ENCODE measurements at regions not wholly inside any gene's neighbourhood (a gene's known extent, or its start where the extent isn't known, plus 50 kb on each side); places are given as distances from the start of the nearest gene placed in this dataset.

DNA sequence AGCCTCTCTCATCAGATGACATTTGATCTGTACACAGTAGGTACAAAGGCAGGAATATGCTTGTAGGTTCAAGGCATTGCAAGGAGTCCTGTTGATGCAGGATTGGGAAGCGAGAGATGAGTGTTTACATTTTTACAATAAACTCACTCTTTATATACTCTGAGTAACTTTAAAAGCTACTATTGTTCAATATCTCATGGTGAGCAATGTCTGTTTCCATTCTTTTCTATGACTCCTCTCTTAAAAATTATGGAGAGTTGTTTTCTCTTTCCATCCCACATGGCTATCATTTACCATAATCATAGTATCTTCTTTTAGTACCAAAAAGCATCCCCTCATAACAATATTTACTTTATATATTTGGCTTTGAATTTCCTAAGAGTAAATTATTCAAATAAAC, 314.0 kb upstream of the CDIN1 start:
- Histone ChIP-seq H3K27ac (no peak overlapping the region), H3F3A (ENCODE audit: insufficient read depth, low read depth) (no peaks in the 10 kb centered on the region), H4K20me1 (ENCODE audit: insufficient read depth) (no peaks in the 10 kb centered on the region), H3K36me3 (ENCODE audit: low read depth) (no peaks in the 10 kb centered on the region), H3K4me3 (no peak overlapping the region), H3K9me2 (ENCODE audit: insufficient read depth) (no peaks in the 10 kb centered on the region), H3K4me2 (no peak overlapping the region), H3K9me3 (ENCODE audit: insufficient read depth, low read depth) (no peaks in the 10 kb centered on the region), H3K4me1 (replicated peaks; ENCODE audit: insufficient read depth) (no peaks in the 10 kb centered on the region), H2AFZ (no peak overlapping the region), H3K27me3 (ENCODE audit: insufficient read depth, low read depth) (no peaks in the 10 kb centered on the region), H3K79me2 (ENCODE audit: low read depth) (no peaks in the 10 kb centered on the region)
- POLR2A ChIA-PET (ENCODE audit: unreplicated experiment) = no interaction called here
- CTCF ChIA-PET = no interaction called here
- no peak for TF ChIP-seq EZH2 (IDR thresholded peaks at IDR 0.05; ENCODE audit: low read depth)
- TF ChIP-seq, protein P1, sequence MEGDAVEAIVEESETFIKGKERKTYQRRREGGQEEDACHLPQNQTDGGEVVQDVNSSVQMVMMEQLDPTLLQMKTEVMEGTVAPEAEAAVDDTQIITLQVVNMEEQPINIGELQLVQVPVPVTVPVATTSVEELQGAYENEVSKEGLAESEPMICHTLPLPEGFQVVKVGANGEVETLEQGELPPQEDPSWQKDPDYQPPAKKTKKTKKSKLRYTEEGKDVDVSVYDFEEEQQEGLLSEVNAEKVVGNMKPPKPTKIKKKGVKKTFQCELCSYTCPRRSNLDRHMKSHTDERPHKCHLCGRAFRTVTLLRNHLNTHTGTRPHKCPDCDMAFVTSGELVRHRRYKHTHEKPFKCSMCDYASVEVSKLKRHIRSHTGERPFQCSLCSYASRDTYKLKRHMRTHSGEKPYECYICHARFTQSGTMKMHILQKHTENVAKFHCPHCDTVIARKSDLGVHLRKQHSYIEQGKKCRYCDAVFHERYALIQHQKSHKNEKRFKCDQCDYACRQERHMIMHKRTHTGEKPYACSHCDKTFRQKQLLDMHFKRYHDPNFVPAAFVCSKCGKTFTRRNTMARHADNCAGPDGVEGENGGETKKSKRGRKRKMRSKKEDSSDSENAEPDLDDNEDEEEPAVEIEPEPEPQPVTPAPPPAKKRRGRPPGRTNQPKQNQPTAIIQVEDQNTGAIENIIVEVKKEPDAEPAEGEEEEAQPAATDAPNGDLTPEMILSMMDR (conservative IDR thresholded peaks at IDR 0.05) = no peak
- DNase-seq = no peak
- intact Hi-C loops (cut with micrococcal nuclease; ENCODE audit: unreplicated experiment) = no loop called here
- BruUV-seq (replicated peaks) = no TSS peak

DNA sequence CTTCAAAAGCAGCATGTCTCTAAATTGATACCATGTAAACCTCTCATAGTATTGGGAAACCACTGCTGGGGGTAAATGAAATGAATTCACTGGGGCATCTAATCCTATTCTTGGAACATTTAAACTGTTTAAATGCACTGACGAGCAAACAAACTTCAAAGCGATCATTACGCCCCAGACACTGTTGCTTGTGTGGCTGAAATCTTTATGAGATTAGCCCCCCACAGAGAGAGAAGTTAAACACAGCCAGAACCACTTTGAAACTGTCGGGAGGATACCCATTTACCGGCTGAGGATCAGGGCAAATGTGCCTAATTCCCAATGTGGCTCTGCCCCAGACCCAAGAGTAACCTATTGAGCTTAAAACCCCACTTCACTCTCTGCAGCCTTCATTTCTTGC, 308.4 kb upstream of the CDIN1 start:
- no peaks in the 10 kb centered on the region for H3K9me3 ChIP-seq (ENCODE audit: insufficient read depth, low read depth)
- no peaks in the 10 kb centered on the region for H3F3A ChIP-seq (ENCODE audit: insufficient read depth, low read depth)
- H3K4me2 ChIP-seq = no peak overlapping the region
- H3K27ac ChIP-seq = no peak overlapping the region
- no TSS peak for BruUV-seq (replicated peaks)
- no peaks in the 10 kb centered on the region for H3K9me2 ChIP-seq (ENCODE audit: insufficient read depth)
- no peaks in the 10 kb centered on the region for H3K36me3 ChIP-seq (ENCODE audit: low read depth)
- H3K4me1 ChIP-seq (replicated peaks; ENCODE audit: insufficient read depth) = no peaks in the 10 kb centered on the region
- intact Hi-C loops (cut with micrococcal nuclease; ENCODE audit: unreplicated experiment) = no loop called here
- POLR2A ChIA-PET (ENCODE audit: unreplicated experiment) = no interaction called here
- no peaks in the 10 kb centered on the region for H3K27me3 ChIP-seq (ENCODE audit: insufficient read depth, low read depth)
- DNase-seq = no peak
- no peak overlapping the region for H2AFZ ChIP-seq
- no peak overlapping the region for H3K4me3 ChIP-seq
- no peaks in the 10 kb centered on the region for H4K20me1 ChIP-seq (ENCODE audit: insufficient read depth)
- TF ChIP-seq, protein P1 (conservative IDR thresholded peaks at IDR 0.05) = no peak
- TF ChIP-seq EZH2 (IDR thresholded peaks at IDR 0.05; ENCODE audit: low read depth) = no peak
- CTCF ChIA-PET = no interaction called here
- no peaks in the 10 kb centered on the region for H3K79me2 ChIP-seq (ENCODE audit: low read depth)

DNA sequence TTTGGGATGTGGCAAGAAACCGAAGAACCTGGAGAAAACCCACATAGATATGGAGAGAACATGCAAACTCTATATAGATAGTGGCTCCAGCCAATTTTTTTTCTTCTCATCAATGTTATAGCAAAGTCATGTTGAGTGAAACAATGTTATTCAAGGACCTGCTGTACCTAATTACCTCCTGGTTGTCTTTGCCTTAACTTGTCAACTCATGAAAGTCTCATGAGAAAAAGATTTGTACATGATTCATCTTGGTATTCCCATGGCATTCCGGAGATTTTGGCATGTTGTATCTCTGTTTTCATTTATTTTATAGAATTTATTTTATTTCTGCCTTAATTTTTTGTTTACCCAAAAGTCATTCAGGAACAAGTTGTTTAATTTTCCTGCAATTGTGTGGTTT, 303.8 kb upstream of the CDIN1 start:
- Histone ChIP-seq H3K4me3 (no peak overlapping the region), H3K36me3 (ENCODE audit: low read depth) (no peaks in the 10 kb centered on the region), H2AFZ (no peak overlapping the region), H3K4me2 (no peak overlapping the region), H3K9me3 (ENCODE audit: insufficient read depth, low read depth) (peaks cover 20% of the 10 kb centered on the region), H3K9me2 (ENCODE audit: insufficient read depth) (no peaks in the 10 kb centered on the region), H3F3A (ENCODE audit: insufficient read depth, low read depth) (no peaks in the 10 kb centered on the region), H3K79me2 (ENCODE audit: low read depth) (no peaks in the 10 kb centered on the region), H3K27me3 (ENCODE audit: insufficient read depth, low read depth) (no peaks in the 10 kb centered on the region), H3K27ac (no peak overlapping the region), H4K20me1 (ENCODE audit: insufficient read depth) (no peaks in the 10 kb centered on the region), H3K4me1 (replicated peaks; ENCODE audit: insufficient read depth) (no peaks in the 10 kb centered on the region)
- intact Hi-C loops (cut with micrococcal nuclease; ENCODE audit: unreplicated experiment) = no loop called here
- TF ChIP-seq EZH2 (IDR thresholded peaks at IDR 0.05; ENCODE audit: low read depth) = no peak
- TF ChIP-seq, protein P1 (conservative IDR thresholded peaks at IDR 0.05) = no peak
- POLR2A ChIA-PET (ENCODE audit: unreplicated experiment) = no interaction called here
- BruUV-seq (replicated peaks) = no TSS peak
- CTCF ChIA-PET = no interaction called here
- no peak for DNase-seq

Data from PC-9 (cell line).